Cerebellar cortex (tissue), 1 donor: ENCODE measurements at regions not wholly inside any gene's neighbourhood (a gene's known extent, or its start where the extent isn't known, plus 50 kb on each side); places are given as distances from the start of the nearest gene placed in this dataset.
"Not testable (repeated sequence)": the region's sequence is repeated elsewhere in the genome, so short reads cannot be mapped to it uniquely, and the experiment has no call there.

ENCODE experiments used
- DNase-seq: peaks from one replicate; pipeline ENCODE4 v3.0.0-alpha.2; 2015; ENCODE audit warnings: low spot score

DNA sequence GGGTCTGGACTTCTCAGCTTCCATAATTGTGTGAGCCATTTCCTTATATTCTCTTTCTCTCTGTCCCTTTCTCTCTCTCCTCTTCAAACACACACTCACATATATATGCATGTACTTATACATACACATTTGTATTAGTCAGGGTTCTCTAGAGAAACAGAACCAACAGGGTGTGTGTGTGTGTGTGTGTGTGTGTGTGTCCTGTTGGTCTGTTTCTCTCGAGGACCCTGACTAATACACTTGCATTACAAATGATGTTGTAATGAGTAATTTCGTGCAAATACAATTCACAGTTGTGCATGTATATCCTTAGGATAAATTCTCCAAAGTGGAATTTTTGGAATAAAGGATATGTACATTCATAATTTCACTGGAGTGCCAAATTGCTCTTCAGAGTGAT, 115.3 kb downstream of the NPIPB5 start:
- DNase-seq = no peak

DNA sequence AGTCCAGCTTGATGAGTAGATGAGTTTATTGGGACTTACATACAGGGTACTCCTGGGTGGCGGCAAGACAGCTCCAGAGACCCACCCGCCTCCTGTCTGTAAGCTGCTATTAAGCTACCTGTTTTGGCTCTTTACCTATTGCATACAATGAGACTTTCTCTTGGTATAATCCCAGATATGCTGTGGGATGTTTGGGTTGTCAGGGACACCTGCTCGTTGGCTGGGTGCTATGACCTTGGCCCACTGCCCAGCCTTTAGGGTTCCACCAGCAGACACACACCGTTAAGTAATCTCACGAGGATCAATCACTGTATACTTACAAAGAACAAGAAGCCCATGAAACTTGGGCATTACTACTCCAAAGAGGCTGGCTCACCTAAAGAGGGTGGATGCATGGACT, 116.4 kb downstream of the NPIPB5 start:
- no peak for DNase-seq

DNA sequence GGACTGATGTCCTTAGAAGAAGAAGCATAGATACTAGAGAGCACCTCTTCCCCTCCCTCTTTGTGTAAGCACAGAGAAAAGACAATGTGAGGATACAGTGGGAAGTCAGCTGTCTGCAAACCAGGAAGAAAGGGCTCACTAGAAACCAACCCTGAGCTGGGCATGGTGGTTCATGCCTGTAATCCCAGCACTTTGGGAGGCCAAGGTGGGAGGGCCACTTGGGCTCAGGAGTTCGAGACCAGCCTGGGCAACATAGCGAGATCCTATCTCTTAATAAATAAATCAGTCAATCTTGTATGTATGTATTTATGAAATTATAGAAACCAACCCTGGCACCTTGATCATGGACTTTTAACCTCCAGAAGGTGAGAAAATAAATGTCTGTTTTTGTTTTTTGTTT, 118.3 kb downstream of the NPIPB5 start:
- no peak for DNase-seq

DNA sequence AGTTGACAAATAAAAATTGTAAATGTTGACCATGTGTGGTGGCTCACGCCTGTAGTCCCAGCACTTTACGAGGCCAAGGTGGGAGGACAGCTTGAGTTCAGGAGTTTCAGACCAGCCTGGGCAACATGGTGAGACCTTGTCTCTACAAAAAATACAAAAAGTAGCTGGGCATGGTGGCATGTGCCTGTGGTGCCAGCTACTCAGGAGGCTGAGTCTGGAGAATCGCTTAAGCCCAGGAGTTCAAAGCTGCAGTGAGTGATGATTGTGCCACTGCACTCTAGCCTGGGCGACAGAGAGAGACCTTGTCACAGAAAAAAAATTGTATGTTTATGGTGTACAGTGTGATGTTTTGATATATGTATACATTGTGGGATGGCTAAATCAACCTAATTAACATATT, 119.6 kb downstream of the NPIPB5 start:
- DNase-seq = no peak

DNA sequence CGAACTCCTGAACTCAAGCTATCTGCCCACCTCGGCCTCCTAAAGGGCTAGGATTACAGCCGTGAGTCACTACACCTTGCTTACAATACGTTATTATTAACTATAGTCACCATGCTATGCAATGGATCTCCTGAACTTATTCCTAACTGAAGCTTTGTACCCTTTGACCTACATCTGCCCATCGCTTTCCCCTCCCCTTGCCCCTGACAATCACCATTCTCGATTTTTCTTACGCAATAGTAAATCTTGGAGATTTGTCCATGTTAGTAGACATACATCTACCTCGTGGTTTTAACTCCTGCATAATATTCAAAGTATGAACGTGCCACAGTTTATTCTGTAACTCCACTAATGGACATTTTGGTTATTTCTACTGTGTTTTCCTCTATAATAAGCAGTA, 120.6 kb downstream of the NPIPB5 start:
- no peak for DNase-seq

DNA sequence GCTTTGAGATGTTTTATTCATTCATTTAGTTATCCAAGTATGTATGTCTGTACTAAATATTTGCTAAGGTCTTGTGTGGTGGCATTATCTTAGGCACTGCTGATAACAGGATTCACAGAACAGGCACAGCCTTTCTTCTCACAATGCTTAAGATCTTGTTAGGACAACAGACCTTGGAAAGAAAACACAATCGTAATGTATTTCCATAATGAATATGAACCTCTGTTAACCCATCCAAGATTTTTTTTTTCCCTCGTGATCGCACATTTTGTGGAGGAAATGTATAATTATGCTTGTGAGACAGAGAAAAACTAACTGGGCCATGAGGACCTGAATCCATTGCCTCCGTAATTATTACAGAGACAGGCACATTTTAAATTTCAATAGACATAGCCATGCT, 121.9 kb downstream of the NPIPB5 start:
- DNase-seq = no peak

DNA sequence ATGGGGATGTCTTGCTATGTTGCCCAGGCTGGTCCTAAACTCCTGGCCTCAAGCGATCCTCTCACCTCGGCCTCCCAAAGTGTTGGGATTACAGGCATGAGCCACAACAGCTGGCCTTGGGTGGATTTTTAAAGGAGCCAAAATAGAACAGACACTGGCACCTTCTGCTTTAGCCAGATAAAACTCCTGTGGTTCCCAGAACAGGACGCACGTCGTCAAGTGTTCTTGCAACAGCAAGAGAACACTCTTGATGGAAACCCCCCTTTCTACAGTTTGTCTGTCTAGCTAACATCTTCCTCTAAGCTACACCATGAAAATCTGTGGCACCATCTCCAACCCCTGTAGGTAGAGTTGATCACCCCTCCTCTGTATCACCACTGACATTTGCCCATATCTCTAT, 122.6 kb downstream of the NPIPB5 start:
- no peak for DNase-seq

DNA sequence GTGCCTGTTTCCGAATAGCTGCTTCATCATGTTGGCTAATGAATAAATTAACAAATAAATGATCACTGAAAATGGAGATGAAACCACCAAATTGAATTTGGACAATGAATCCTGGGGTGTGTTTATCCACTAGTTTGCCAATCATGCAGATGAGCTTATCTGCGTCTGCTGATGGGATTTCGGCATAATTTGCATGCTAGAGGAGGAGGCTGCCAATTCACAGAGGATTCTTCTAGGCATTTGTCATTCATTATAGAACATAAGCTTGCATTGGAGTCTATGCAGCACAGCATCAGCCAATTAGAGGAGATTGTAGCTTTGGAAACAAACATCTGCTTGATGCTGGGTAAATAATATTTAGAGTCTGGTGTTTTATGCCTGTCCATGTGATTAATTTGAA, 123.1 kb downstream of the NPIPB5 start:
- DNase-seq = no peak

DNA sequence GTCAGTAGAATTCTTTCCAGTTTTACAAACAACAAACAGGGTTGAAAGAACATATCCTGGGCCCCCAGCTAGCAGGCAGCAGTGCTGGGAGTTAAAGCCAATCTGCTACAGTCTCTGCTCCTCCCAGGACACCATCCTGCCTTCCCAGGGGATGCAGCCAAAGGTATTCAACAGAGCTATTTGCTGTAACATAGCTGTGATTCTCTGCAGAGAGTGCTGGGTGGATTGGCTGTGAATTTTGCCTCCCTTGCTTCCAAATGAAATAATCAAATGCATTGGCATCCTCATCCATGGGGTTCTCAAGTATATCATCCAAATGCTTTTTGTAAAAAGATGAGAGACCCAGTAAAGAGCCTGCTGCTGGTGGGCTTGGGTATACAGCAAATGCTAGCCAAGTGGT, 124.3 kb downstream of the NPIPB5 start:
- DNase-seq = no peak

DNA sequence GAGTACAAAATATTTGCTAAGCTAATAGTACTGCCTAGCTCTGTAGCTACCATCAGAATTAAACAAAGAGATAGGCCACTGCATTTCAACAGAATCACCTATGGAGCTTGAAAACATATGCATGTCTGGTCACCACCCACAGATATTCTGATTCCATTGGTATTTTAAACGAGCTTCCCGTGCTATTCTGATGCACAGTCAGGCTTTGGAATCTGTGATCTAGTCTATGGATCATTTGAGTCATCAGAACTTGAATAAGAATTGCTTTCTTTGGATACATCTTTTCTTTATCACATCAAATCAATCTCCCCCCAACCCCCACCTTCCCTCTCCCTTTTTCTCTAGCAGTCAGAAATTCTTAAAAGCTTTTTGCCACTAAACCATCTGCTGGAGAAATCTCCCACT, 124.7 kb downstream of the NPIPB5 start:
- DNase-seq = no peak

DNA sequence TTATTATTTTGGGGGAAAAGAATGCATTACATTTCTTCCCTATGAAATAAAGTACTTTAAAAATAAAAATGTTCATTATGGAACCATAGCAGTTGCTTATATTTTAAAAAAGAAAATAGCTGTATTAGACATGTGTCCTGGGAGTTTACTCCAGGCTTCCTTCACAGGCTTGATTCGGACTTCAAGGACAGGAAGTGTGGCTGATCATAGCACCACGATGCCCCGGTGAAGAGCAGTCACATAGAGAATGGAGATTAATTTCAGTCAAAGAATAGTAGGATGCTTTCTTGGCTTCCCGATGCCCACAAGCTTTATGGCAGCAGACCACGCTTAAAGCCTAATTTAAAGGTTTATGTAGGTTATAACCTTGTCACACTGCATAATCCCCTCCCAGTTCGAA, 125.1 kb downstream of the NPIPB5 start:
- DNase-seq = no peak

DNA sequence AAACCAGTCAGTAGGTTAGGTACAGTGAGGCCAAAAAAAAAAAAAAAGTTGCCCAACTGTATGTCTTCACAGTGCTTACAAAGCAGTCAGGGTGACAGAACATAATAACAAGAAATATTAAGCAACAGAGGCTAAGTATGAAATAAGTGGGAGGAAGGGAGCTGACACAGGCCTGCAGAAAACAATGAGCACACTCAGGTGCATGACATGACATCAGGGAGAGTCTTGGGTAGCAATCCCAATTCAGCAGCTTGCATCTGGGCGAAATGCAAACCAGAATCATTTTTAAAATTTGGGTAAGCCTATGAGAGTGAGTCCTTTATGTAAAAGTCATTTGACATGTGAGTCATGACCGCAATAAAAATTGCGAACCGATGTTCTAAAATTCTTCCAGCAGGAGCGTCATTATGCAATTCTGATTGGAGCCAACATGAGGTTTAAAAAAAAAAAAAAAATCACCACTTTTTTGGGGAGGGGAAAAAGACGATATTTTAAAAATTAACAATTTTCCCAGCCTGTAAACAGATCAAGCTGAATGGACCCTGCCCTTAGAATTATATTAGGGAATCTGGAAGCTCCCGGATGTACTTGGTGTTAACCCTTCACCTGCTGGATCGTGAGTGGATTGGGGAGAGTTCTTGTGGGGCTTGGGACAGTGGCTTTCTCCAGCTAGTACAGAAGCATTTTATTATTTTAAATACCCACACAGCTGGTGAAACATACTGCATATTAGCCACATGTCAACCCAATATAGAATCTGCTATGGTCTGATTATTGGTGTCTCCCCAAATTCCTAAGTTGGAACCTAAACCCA, 127.9 kb downstream of the NPIPB5 start:
- no peak for DNase-seq

DNA sequence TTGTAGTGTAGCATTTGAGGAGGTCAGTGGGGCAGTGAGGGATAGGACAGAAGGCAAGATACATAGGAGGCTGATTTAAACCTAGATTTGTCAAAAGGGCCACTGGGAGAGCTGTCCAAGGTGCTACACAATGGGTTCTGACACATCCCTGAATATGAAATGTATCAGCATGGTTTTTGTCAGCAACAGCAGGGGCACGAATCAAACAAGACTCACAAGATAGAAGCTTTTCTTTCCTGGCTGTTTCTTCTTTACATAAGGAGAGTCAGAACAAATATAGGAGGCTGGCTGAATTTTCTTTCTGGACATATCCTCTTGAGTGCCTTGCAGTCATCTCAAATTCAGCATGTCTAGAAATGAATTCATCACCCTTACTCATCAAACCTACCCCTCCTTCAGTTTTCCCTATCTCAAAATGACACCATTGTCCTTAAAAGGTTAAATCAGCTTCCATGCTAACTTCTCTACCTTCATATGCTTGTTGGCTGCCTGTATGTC, 130.5 kb downstream of the NPIPB5 start:
- no peak for DNase-seq

DNA sequence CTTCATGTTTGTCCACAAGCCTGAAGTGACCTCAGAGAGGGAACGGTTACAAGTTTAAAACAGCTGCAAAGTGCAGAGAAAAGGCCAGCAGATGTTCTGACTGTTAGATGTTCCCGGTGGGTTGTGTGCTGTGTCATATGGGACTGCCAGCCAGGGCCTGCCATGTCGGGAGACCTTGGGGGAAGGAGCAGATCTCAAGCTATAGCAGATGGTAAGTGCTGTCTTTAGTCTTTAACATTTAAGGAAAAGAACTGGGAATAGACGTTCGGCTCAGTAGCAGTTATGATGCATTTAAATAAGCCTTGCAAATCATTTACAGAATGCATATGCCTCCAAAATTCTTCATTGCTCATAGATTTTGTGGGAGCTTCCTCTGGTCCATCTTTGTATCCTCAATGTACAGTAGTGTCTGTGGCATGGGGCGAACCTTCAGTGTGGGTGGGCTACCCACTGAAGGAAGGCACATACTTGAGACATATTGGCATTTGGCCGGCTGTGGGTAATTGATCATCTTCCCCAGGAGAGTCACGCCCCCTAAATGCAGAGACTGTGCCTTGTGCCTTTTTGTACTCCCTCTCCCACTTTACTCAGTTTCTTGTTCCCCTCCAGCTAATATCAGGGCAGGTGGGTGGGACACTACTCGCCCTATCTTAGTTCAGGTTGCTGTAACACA, 131.9 kb downstream of the NPIPB5 start:
- no peak for DNase-seq

DNA sequence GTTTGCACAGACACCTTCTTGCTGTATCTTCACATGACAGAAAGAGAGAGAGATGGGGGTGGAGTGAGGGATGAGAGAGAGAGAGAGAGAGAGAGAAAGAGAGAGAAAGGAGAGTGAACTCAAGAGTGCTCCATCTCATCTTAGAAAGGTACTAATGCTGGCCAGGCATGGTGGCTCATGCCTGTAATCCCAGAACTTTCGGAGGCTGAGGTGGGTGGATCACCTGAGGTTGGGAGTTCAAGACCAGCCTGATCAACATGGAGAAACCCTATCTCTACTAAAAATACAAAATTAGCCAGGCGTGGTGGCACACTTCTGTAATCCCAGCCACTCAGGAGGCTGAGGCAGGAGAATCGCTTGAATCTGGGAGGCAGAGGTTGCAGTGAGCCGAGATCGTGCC, 132.5 kb downstream of the NPIPB5 start:
- not testable (repeated sequence) for DNase-seq

DNA sequence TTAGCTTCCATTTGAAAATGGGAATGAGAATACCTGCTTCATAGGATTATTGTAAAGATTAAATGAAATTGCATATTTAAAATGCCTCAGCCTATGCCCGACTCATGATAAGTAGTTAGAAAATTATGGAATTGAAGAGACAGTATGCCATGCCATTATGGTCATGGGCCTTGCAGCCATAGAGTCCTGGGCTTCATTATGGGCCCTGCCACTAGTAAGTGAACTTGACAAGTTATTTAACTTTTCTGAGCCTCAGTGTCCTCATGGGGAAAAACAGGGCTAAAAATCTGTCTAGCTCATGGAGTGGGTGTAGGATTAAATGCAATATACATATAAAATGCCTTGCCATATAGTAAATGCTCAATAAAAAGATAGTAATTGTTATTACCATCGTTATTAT, 133.2 kb downstream of the NPIPB5 start:
- DNase-seq = no peak

DNA sequence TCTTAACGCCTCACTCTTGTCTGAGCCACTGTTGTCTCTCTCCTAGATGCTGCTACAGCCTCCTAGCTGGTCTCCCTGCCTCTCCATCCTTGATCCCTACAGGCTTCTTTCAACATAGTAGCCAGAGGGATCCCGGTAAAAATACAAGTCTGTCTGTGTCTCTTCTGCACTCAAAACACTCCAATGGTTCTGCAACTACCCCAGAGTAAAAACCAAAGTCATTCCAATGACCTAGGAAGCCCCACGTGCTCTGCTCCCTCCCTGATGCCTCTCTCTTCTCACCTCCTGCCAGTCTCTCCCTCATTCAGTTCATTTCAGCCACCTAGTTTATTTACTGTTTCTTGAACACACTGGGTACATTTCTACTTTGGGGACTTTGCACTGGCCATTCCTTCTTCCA, 135.2 kb downstream of the NPIPB5 start:
- no peak for DNase-seq

DNA sequence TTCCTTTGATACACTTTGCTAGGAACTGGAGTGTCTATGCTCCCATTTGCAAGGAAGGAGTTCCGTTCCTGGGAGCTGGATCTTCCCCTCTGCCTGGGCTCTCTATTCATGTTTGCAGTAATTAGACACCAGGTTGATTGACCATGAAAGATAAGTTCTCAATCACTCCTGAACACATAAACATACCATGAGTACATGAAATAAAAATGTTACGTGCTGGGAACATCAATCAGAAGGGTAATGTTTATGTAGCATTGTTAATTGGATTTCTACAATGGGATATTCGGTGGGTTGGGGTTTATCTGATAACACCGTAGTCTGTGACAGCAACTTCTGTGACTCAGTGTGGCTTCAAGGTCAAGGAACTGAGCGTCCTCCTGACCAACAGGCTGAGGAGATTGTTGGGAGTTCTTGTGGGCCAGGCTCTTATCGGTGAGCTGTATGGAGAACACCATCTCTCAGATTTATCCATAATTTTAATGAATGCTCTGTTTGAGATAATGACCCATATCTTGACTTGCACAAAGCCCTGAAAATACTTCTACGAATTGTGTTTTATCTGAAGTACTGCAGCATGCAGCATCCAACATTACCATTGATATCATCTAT, 136.4 kb downstream of the NPIPB5 start:
- no peak for DNase-seq

DNA sequence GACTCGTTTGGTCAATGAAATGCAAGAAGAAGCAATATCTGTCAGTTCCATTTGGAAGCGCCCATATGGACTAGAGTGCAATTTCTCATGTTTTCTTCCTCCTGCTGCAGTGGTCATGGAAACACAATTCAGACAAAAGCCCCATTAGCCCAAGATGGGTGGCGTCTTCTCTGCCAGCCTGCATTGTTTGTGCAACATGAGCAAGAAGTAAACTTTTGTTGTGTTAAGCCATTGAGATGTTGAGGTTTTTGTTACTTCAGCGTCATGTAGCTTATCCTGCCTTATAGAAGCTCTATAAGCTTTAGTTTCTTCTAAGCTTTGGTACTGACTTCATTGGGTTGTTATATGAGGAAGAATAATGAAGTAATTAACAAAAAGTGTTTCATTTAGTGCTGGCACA, 137.4 kb downstream of the NPIPB5 start:
- no peak for DNase-seq

DNA sequence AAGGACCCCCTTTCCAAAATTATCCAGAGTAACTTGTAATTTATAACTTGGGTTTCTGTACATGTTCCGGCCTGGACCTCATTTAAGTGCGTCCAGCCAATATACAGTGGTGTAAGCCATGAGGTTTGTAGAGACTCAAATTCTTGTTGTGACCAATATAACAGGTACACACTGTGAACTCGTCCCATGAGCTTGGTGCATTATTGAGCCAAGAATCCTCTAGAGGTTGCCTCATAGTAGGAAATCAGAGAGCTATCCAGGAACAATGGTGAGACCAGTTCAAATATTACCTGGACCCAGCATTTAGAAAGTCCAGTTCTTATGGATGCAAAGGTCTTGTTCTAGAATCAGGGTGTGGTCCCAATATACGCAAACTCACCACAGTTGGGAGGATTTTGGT, 138.2 kb downstream of the NPIPB5 start:
- no peak for DNase-seq

DNA sequence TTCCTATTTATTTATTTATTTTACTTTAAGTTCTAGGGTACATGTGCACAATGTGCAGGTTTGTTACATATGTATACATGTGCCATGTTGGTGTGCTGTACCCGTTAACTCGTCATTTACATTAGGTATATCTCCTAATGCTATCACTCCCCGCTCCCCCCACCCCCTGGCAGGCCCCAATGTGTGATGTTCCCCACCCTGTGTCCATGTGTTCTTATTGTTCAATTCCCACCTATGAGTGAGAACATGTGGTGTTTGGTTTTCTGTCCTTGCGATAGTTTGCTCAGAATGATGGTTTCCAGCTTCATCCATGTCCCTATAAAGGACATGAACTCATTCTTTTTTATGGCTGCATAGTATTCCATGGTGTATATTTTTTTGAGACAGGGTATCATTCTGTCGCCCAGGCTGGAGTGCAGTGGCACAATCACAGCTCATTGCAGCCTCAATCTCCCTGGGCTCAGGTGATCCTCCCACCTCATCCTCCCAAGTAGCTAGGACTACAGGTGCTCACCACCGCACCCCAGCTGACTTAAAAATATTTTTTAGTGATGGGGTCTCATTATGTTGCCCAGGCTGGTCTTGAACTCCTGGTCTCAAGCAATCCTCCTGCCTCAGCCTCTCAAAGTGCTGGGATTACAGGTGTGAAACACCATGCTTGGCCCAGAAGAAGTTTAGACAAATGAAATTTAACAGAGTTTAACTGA, 140.6 kb downstream of the NPIPB5 start:
- not testable (repeated sequence) for DNase-seq

DNA sequence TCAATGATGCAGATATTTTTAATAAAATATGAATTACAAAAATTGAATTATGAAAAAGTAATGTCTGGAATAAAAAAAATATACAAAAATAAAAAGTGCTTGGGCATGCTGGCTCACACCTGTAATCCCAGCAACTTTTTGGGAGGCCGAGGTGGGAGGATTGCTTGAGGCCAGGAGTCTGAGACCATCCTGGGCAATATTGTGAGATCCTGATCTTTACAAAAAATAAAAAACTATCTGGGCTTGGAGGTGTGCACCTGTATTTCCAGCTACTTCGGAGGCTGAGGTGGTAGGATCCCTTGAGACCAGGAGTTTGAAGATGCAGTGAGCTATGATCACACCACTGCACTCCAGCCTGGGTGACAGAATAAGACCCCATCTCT, 141.8 kb downstream of the NPIPB5 start:
- DNase-seq = no peak

DNA sequence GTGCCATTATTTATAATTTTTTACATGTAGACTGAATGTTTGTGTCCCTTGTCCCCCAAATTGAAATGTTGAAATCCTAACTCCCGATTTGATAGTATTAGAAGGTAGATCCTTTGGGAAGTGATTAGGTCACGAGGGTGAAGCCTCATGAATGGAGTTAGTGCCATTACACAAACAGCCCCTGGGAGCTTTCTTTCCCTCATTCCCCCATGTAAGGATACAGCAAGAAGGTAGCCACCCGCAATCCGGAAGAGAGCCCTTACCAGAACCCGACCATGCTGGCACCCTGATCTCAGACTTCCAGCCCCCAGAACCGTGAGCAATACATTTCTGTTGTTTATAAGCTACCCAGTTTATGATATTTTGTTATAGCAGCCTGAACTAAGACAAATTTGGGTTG, 143.2 kb downstream of the NPIPB5 start:
- DNase-seq = no peak
